OCI-LY1 (cell line): ENCODE measurements at regions not wholly inside any gene's neighbourhood (a gene's known extent, or its start where the extent isn't known, plus 50 kb on each side); places are given as distances from the start of the nearest gene placed in this dataset.

ENCODE experiments used
- H2AFZ ChIP-seq: fragments of 200-600 bp; sonication (generic), shearing (Covaris generic); 2 replicates; pipeline ENCODE4 v1.6.0; 2014; ENCODE audit warnings: antibody characterized with exemption, mild to moderate bottlenecking, low read length
- H3F3A ChIP-seq: fragments of 200-600 bp; sonication (generic), shearing (Covaris generic); 2 replicates; pipeline ENCODE4 v1.6.0; 2014; ENCODE audit warnings: mild to moderate bottlenecking, antibody characterized with exemption, low read length, moderate library complexity; ENCODE audit not compliant: insufficient read depth
- H3K27ac ChIP-seq: fragments of 200-600 bp; sonication (generic); 2 replicates; pipeline ENCODE4 v1.5.1; 2014; ENCODE audit warnings: low read length, mixed run types, mild to moderate bottlenecking, low read depth; ENCODE audit not compliant: poor library complexity, severe bottlenecking
- H3K27me3 ChIP-seq: fragments of 200-600 bp; sonication (generic); 2 replicates; pipeline ENCODE4 v1.6.0; 2014; ENCODE audit warnings: antibody characterized with exemption, mild to moderate bottlenecking, low read length, moderate library complexity; ENCODE audit not compliant: insufficient read depth
- H3K36me3 ChIP-seq: fragments of 200-600 bp; sonication (generic); 2 replicates; pipeline ENCODE4 v1.6.1; 2014; ENCODE audit warnings: mild to moderate bottlenecking, antibody characterized with exemption, low read length, moderate library complexity, mixed read lengths; ENCODE audit not compliant: insufficient read depth
- H3K4me1 ChIP-seq: fragments of 200-600 bp; sonication (generic); 2 replicates; pipeline ENCODE4 v1.5.1; 2014; ENCODE audit warnings: mild to moderate bottlenecking, low read length, moderate library complexity; ENCODE audit not compliant: insufficient read depth, severe bottlenecking
- H3K4me2 ChIP-seq: fragments of 200-600 bp; sonication (generic), shearing (Covaris generic); 2 replicates; pipeline ENCODE4 v1.6.1; 2014; ENCODE audit warnings: low read length
- H3K4me3 ChIP-seq: fragments of 200-600 bp; sonication (generic); 2 replicates; pipeline ENCODE4 v1.5.1; 2014; ENCODE audit warnings: low read length, low read depth, mild to moderate bottlenecking, mixed read lengths; ENCODE audit not compliant: poor library complexity, severe bottlenecking
- H3K79me2 ChIP-seq: fragments of 200-600 bp; shearing (Covaris generic); 2 replicates; pipeline ENCODE4 v1.6.1; 2016; ENCODE audit warnings: mixed run types, low read length, mixed read lengths; ENCODE audit not compliant: insufficient read depth
- H3K9ac ChIP-seq: fragments of 200-600 bp; sonication (generic), shearing (Covaris generic); 2 replicates; pipeline ENCODE4 v1.6.1; 2014; ENCODE audit warnings: mild to moderate bottlenecking, low read length, mixed read lengths
- H3K9me2 ChIP-seq: fragments of 200-600 bp; sonication (generic), shearing (Covaris generic); 2 replicates; pipeline ENCODE4 v1.6.1; 2014; ENCODE audit warnings: low read depth, mild to moderate bottlenecking, low read length, mixed read lengths
- H3K9me3 ChIP-seq: fragments of 200-600 bp; shearing (Covaris generic); 2 replicates; pipeline ENCODE4 v1.6.1; 2014; ENCODE audit warnings: low read length, mixed read lengths
- H4K20me1 ChIP-seq: fragments of 200-600 bp; sonication (generic), shearing (Covaris generic); 2 replicates; pipeline ENCODE4 v1.6.0; 2016; ENCODE audit warnings: mild to moderate bottlenecking, low read length; ENCODE audit not compliant: insufficient read depth
- EZH2 ChIP-seq: fragments of 200-600 bp; sonication (generic), shearing (Covaris generic); IDR thresholded peaks from 2 replicates; pipeline ENCODE4 v1.8.0; 2017; ENCODE audit warnings: borderline replicate concordance, mixed run types, mild to moderate bottlenecking, antibody characterized with exemption, low read length, moderate library complexity, mixed read lengths
- TF ChIP-seq, protein P1 (sequence below): fragments of 200-600 bp; sonication (generic), shearing (Covaris generic); IDR thresholded peaks from 2 replicates; pipeline ENCODE4 v1.5.1; 2017; ENCODE audit warnings: mild to moderate bottlenecking, antibody characterized with exemption, low read length, moderate library complexity, mixed read lengths

DNA sequence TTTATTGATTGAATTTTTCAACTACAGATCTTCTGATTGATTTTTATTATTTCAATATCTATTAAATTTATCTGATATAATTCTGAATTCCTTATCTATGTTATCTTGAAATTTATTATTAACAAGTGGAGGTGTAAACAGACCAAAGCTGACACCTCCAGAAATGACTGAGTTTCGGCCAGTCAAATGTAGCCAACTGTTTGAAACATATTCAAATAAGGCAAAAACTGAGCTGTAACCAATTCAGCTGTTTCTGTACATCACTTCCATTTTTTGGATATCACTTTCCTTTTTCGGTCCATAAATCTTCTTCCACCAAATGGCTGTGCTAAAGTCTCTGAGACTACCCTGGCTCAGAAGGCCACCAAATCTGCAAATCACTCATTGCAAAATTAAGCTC lies 2127.3 kb upstream of the AGA start:
- Histone ChIP-seq H3K27me3 (no peaks in the 10 kb centered on the region), H3K4me1 (no peaks in the 10 kb centered on the region), H3F3A (no peaks in the 10 kb centered on the region), H3K36me3 (no peaks in the 10 kb centered on the region), H3K9ac (no peak overlapping the region), H3K27ac (no peak overlapping the region), H3K9me3 (no peaks in the 10 kb centered on the region), H3K4me2 (no peak overlapping the region), H4K20me1 (no peaks in the 10 kb centered on the region), H2AFZ (no peak overlapping the region), H3K9me2 (no peaks in the 10 kb centered on the region), H3K79me2 (no peaks in the 10 kb centered on the region), H3K4me3 (no peak overlapping the region)
- no peak for TF ChIP-seq EZH2
- TF ChIP-seq, protein P1, sequence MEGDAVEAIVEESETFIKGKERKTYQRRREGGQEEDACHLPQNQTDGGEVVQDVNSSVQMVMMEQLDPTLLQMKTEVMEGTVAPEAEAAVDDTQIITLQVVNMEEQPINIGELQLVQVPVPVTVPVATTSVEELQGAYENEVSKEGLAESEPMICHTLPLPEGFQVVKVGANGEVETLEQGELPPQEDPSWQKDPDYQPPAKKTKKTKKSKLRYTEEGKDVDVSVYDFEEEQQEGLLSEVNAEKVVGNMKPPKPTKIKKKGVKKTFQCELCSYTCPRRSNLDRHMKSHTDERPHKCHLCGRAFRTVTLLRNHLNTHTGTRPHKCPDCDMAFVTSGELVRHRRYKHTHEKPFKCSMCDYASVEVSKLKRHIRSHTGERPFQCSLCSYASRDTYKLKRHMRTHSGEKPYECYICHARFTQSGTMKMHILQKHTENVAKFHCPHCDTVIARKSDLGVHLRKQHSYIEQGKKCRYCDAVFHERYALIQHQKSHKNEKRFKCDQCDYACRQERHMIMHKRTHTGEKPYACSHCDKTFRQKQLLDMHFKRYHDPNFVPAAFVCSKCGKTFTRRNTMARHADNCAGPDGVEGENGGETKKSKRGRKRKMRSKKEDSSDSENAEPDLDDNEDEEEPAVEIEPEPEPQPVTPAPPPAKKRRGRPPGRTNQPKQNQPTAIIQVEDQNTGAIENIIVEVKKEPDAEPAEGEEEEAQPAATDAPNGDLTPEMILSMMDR: no peak

- Histone ChIP-seq H3K79me2 (no peaks in the 10 kb centered on the region), H3K9me2 (no peaks in the 10 kb centered on the region), H4K20me1 (no peaks in the 10 kb centered on the region), H3F3A (no peaks in the 10 kb centered on the region), H3K9ac (no peak overlapping the region), H3K4me1 (no peaks in the 10 kb centered on the region), H3K27ac (no peak overlapping the region), H3K4me3 (no peak overlapping the region), H3K4me2 (no peak overlapping the region), H3K36me3 (no peaks in the 10 kb centered on the region), H3K27me3 (no peaks in the 10 kb centered on the region), H3K9me3 (no peaks in the 10 kb centered on the region), H2AFZ (no peak overlapping the region)
- TF ChIP-seq EZH2: no peak
- TF ChIP-seq, protein P1: no peak
Measured at GRCh38 chr4:179582164-179582905, 2140.1 kb upstream of the AGA start.

- H3K9me3 ChIP-seq: no peaks in the 10 kb centered on the region
- H3K4me3 ChIP-seq: no peak overlapping the region
- H2AFZ ChIP-seq: no peak overlapping the region
- TF ChIP-seq, protein P1: no peak
- TF ChIP-seq EZH2: no peak
- H3K27ac ChIP-seq: no peak overlapping the region
- H3F3A ChIP-seq: no peaks in the 10 kb centered on the region
- no peaks in the 10 kb centered on the region for H4K20me1 ChIP-seq
- no peaks in the 10 kb centered on the region for H3K4me1 ChIP-seq
- H3K4me2 ChIP-seq: no peak overlapping the region
- no peaks in the 10 kb centered on the region for H3K79me2 ChIP-seq
- H3K36me3 ChIP-seq: no peaks in the 10 kb centered on the region
- no peak overlapping the region for H3K9ac ChIP-seq
- H3K27me3 ChIP-seq: no peaks in the 10 kb centered on the region
- no peaks in the 10 kb centered on the region for H3K9me2 ChIP-seq
Measured at GRCh38 chr4:179583221-179583620, 2141.0 kb upstream of the AGA start.
